Fibroblast of skin of back (primary cell): ENCODE measurements at regions not wholly inside any gene's neighbourhood (a gene's known extent, or its start where the extent isn't known, plus 50 kb on each side); places are given as distances from the start of the nearest gene placed in this dataset.
"Not testable (repeated sequence)": the region's sequence is repeated elsewhere in the genome, so short reads cannot be mapped to it uniquely, and the experiment has no call there.

ENCODE experiments used
- DNase-seq: peaks from one replicate; pipeline ENCODE4 v3.0.0-alpha.2; 2013

GRCh38 chr9:100639854-100640253 is 62.0 kb downstream of the CAVIN4 start:
- no peak for DNase-seq

- no peak for DNase-seq
These were observed 62.7 kb downstream of the CAVIN4 start for GRCh38 chr9:100640447-100641050.

- no peak for DNase-seq
These were observed 63.3 kb downstream of the CAVIN4 start for GRCh38 chr9:100641166-100641565.

- no peak for DNase-seq
These were observed 75.0 kb downstream of the CAVIN4 start for GRCh38 chr9:100652850-100653249.

GRCh38 chr9:100653643-100654334 is 75.9 kb downstream of the CAVIN4 start:
- no peak for DNase-seq

GRCh38 chr9:100656851-100657250 is 79.0 kb downstream of the CAVIN4 start:
- not testable (repeated sequence) for DNase-seq

GRCh38 chr9:100661668-100662067 is 83.8 kb downstream of the CAVIN4 start:
- no peak for DNase-seq

- no peak for DNase-seq
These were observed 84.2 kb downstream of the CAVIN4 start for GRCh38 chr9:100662122-100662521.

GRCh38 chr9:100667448-100667847 is 89.6 kb downstream of the CAVIN4 start:
- no peak for DNase-seq

GRCh38 chr9:100668024-100668423 is 90.1 kb downstream of the CAVIN4 start:
- DNase-seq = no peak

- DNase-seq = no peak
These were observed 92.1 kb downstream of the CAVIN4 start for GRCh38 chr9:100669968-100670367.

GRCh38 chr9:100670719-100671118 is 92.8 kb downstream of the CAVIN4 start:
- no peak for DNase-seq

- DNase-seq = no peak
These were observed 94.0 kb downstream of the CAVIN4 start for GRCh38 chr9:100671898-100672297.

GRCh38 chr9:100673249-100673648 is 95.4 kb downstream of the CAVIN4 start:
- no peak for DNase-seq

GRCh38 chr9:100674419-100675122 is 96.7 kb downstream of the CAVIN4 start:
- no peak for DNase-seq

- no peak for DNase-seq
These were observed 102.0 kb downstream of the CAVIN4 start for GRCh38 chr9:100679834-100680233.

- DNase-seq = no peak
These were observed 108.5 kb downstream of the CAVIN4 start for GRCh38 chr9:100686420-100686819.

- DNase-seq = no peak
These were observed 111.8 kb downstream of the CAVIN4 start for GRCh38 chr9:100689635-100690034.

GRCh38 chr9:100690438-100690837 is 112.6 kb downstream of the CAVIN4 start:
- no peak for DNase-seq

- DNase-seq = no peak
These were observed 119.5 kb downstream of the CAVIN4 start for GRCh38 chr9:100697339-100697738.

GRCh38 chr9:100698945-100699344 is 121.1 kb downstream of the CAVIN4 start:
- no peak for DNase-seq

GRCh38 chr9:100699668-100700067 is 121.8 kb downstream of the CAVIN4 start:
- DNase-seq = no peak

- peak; percentile 1 for DNase-seq
These were observed 122.9 kb downstream of the CAVIN4 start for GRCh38 chr9:100700689-100701318.
